ENCODE measurements at regions not wholly inside any gene's neighbourhood (a gene's known extent, or its start where the extent isn't known, plus 50 kb on each side); places are given as distances from the start of the nearest gene placed in this dataset.

DNA sequence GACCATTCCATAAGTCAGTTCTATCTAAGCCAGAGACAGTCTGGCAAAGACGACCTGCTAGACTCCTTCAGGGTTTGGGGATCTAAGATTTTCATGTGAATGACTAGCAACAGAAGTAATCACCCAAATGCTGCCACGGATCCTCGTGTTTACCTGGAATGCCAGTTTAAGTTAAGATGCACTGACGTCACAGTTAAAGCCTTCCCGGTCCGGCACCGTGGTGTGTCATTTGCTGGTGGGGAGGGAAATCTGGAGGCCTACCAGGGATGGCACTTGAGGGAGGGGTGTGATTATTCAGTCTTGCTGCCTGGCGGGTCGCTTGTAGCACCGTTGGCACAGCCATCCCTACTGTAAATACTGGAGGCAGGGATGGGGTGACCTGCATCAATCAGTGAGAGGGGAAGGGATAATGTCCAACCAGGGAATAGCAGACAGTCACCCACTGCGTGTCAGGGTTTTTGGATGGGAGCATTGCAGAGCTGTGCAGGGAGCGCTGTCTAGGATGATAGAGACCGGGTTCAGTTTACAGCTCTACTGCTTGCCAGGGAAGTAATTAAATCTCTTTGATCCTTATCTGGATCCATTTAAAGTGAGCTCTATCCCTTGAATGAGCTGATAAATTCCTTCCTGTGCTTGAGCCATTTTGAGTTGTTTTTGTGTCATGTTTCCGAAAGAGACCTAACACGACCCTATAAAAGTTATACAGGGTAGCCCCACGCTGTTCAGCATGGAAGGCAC lies 764.7 kb upstream of the EEF2KMT start:
- Histone ChIP-seq H3K4me2 (ENCODE audit: insufficient read depth, low read length) (no peak overlapping the region), H3K36me3 (ENCODE audit: control insufficient read depth in 2 of 2, extremely low read depth in 1 of 2, insufficient read depth in 2 of 2, low read length in 2 of 2) (no peaks in the 10 kb centered on the region), H4K20me1 (replicated peaks; ENCODE audit: control insufficient read depth, extremely low read depth, insufficient read depth, low read length) (no peaks in the 10 kb centered on the region), H3K4me3 (replicated peaks in 1 of 3; ENCODE audit: insufficient read depth in 1 of 3, low read depth in 1 of 3, low read length in 3 of 3) (no peak overlapping the region), H3K9me1 (replicated peaks; ENCODE audit: control insufficient read depth, extremely low read depth, insufficient read depth, low read length) (no peaks in the 10 kb centered on the region), H2AFZ (ENCODE audit: low read depth, low read length) (no peak overlapping the region), H3K27ac (ENCODE audit: insufficient read depth, low read depth, low read length) (no peak overlapping the region), H3K79me2 (ENCODE audit: control insufficient read depth, insufficient read depth, low read length) (no peaks in the 10 kb centered on the region), H3K9me3 (replicated peaks; ENCODE audit: control insufficient read depth, insufficient read depth, low read length) (peaks cover 9% of the 10 kb centered on the region), H3K27me3 (ENCODE audit: control insufficient read depth in 2 of 2, insufficient read depth in 2 of 2, low read length in 2 of 2) (no peaks in the 10 kb centered on the region), H3K4me1 (ENCODE audit: control insufficient read depth, extremely low read depth, insufficient read depth, low read length) (no peaks in the 10 kb centered on the region), H3K9ac (replicated peaks; ENCODE audit: extremely low read depth, insufficient read depth, low read length) (no peak overlapping the region)
- BruUV-seq (replicated peaks), result no TSS peak
- ChIA-PET CTCF (no interaction called here), POLR2A (no interaction called here)
- FAIRE-seq, result no peak
- intact Hi-C loops (cut with micrococcal nuclease) (no loop called here), dilution Hi-C loops (cut with MboI; ENCODE audit: extremely low pct_ligation_motif_present, low sequenced_read_pairs) (no loop called here)
- no peak for DNase-seq (ENCODE audit: low read depth, low spot score)
- TF ChIP-seq POLR2AphosphoS5 (IDR thresholded peaks at IDR 0.05; ENCODE audit: insufficient read depth, low read depth, low read length) (no peak), JUN (IDR thresholded peaks at IDR 0.05; ENCODE audit: borderline replicate concordance, insufficient read depth, insufficient read length, low read depth) (no peak), POLR2A (IDR thresholded peaks at IDR 0.05; ENCODE audit: low read depth, low read length) (no peak), MYC (IDR thresholded peaks at IDR 0.05; ENCODE audit: low read depth, low read length) (no peak), GATA2 (IDR thresholded peaks at IDR 0.05; ENCODE audit: insufficient read depth, insufficient read length, low read depth, low read length) (no peak), EZH2 (IDR thresholded peaks at IDR 0.05; ENCODE audit: borderline replicate concordance, low read depth, low read length, severe bottlenecking) (no peak), FOS (IDR thresholded peaks at IDR 0.05; ENCODE audit: borderline replicate concordance, insufficient read depth, low read length) (no peak)
- TF ChIP-seq, protein P1, sequence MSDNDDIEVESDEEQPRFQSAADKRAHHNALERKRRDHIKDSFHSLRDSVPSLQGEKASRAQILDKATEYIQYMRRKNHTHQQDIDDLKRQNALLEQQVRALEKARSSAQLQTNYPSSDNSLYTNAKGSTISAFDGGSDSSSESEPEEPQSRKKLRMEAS (IDR thresholded peaks at IDR 0.05; ENCODE audit: insufficient read depth, insufficient read length), result no peak
- TF ChIP-seq, protein P2, sequence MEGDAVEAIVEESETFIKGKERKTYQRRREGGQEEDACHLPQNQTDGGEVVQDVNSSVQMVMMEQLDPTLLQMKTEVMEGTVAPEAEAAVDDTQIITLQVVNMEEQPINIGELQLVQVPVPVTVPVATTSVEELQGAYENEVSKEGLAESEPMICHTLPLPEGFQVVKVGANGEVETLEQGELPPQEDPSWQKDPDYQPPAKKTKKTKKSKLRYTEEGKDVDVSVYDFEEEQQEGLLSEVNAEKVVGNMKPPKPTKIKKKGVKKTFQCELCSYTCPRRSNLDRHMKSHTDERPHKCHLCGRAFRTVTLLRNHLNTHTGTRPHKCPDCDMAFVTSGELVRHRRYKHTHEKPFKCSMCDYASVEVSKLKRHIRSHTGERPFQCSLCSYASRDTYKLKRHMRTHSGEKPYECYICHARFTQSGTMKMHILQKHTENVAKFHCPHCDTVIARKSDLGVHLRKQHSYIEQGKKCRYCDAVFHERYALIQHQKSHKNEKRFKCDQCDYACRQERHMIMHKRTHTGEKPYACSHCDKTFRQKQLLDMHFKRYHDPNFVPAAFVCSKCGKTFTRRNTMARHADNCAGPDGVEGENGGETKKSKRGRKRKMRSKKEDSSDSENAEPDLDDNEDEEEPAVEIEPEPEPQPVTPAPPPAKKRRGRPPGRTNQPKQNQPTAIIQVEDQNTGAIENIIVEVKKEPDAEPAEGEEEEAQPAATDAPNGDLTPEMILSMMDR (IDR thresholded peaks at IDR 0.05; ENCODE audit: extremely low read depth in 1 of 2, insufficient read depth in 1 of 2, low read depth in 1 of 2, low read length in 2 of 2), result no peak
